Neuronal stem cell (in vitro differentiated cells): ENCODE measurements at regions not wholly inside any gene's neighbourhood (a gene's known extent, or its start where the extent isn't known, plus 50 kb on each side); places are given as distances from the start of the nearest gene placed in this dataset.

Source experiments
- DNase-seq: peaks from one replicate; pipeline ENCODE4 v3.0.0-alpha.2; 2013; ENCODE audit warnings: low spot score
- H2AFZ ChIP-seq: one replicate; pipeline ENCODE4 v1.6.1; 2013; ENCODE audit warnings: mild to moderate bottlenecking, low read length, inconsistent platforms
- H2AK5ac ChIP-seq: 2 replicates; pipeline ENCODE4 v1.6.1; 2013; ENCODE audit warnings: low read depth, mild to moderate bottlenecking, inconsistent platforms, low read length, moderate library complexity, mixed read lengths
- H2BK120ac ChIP-seq: 2 replicates; pipeline ENCODE4 v1.6.1; 2013; ENCODE audit warnings: low read depth, mild to moderate bottlenecking, inconsistent platforms, low read length, moderate library complexity, mixed read lengths
- H2BK12ac ChIP-seq: one replicate; pipeline ENCODE4 v1.6.1; 2013; ENCODE audit warnings: low read length, inconsistent platforms
- H2BK15ac ChIP-seq: 2 replicates; pipeline ENCODE4 v1.6.1; 2013; ENCODE audit warnings: mild to moderate bottlenecking, low read length, inconsistent platforms, mixed read lengths
- H2BK5ac ChIP-seq: one replicate; pipeline ENCODE4 v1.6.1; 2013; ENCODE audit warnings: inconsistent platforms, mild to moderate bottlenecking, low read length, moderate library complexity
- H3K14ac ChIP-seq: one replicate; pipeline ENCODE4 v1.6.1; 2013; ENCODE audit warnings: low read length, inconsistent platforms
- H3K18ac ChIP-seq: 2 replicates; pipeline ENCODE4 v1.6.1; 2013; ENCODE audit warnings: low read length, inconsistent platforms
- H3K23ac ChIP-seq: 2 replicates; pipeline ENCODE4 v1.6.1; 2013; ENCODE audit warnings: low read depth, mild to moderate bottlenecking, mixed read lengths, low read length, inconsistent platforms; ENCODE audit not compliant: poor library complexity
- H3K27ac ChIP-seq: replicated peaks from 3 replicates; pipeline ENCODE4 v1.5.1; 2013; ENCODE audit warnings: low read length, inconsistent platforms
- H3K27me3 ChIP-seq, 3 experiments: 2 replicates each; pipeline ENCODE4 v1.6.1; 2013; ENCODE audit warnings: low read length in 3 of 3, mild to moderate bottlenecking in 2 of 3, inconsistent platforms in 1 of 3, low read depth in 1 of 3, mixed read lengths in 1 of 3, moderate library complexity in 1 of 3; ENCODE audit not compliant: control insufficient read depth in 3 of 3, insufficient read depth in 3 of 3
- H3K36me3 ChIP-seq, 2 donors: replicated peaks in 1 of 2; 2 replicates each; pipeline ENCODE4 v1.6.1; 2013; ENCODE audit warnings: low read length in 2 of 2; ENCODE audit not compliant: control insufficient read depth in 2 of 2, insufficient read depth in 2 of 2
- H3K4ac ChIP-seq: 2 replicates; pipeline ENCODE4 v1.6.1; 2013; ENCODE audit warnings: inconsistent platforms, mild to moderate bottlenecking, low read length, moderate library complexity
- H3K4me1 ChIP-seq, 2 donors: 1 replicate in 1 of 2; 2 replicates in 1 of 2; pipeline ENCODE4 v1.6.1; 2013; ENCODE audit warnings: low read length in 2 of 2, low read depth in 1 of 2; ENCODE audit not compliant: control insufficient read depth in 2 of 2, insufficient read depth in 1 of 2
- H3K4me2 ChIP-seq: one replicate; pipeline ENCODE4 v1.6.1; 2013; ENCODE audit warnings: mild to moderate bottlenecking, low read length, inconsistent platforms; ENCODE audit not compliant: insufficient read depth, poor library complexity, severe bottlenecking
- H3K4me3 ChIP-seq, 2 donors: 2 replicates each; pipeline ENCODE4 v1.5.1; 2013; ENCODE audit warnings: low read length in 2 of 2, mild to moderate bottlenecking in 2 of 2, inconsistent platforms in 1 of 2, moderate library complexity in 1 of 2
- H3K79me1 ChIP-seq: one replicate; pipeline ENCODE4 v1.6.1; 2013; ENCODE audit warnings: low read depth, mild to moderate bottlenecking, inconsistent platforms, low read length, moderate library complexity
- H3K9ac ChIP-seq: one replicate; pipeline ENCODE4 v1.6.1; 2013; ENCODE audit warnings: mild to moderate bottlenecking, low read depth, low read length, inconsistent platforms; ENCODE audit not compliant: poor library complexity
- H3K9me3 ChIP-seq, 2 donors: replicated peaks in 1 of 2; 2 replicates each; pipeline versions ENCODE3 to v1.6.1; 2013; ENCODE audit warnings: low read length in 2 of 2, mild to moderate bottlenecking in 2 of 2, inconsistent platforms in 1 of 2, low read depth in 1 of 2, mixed read lengths in 1 of 2, moderate library complexity in 1 of 2; ENCODE audit not compliant: control insufficient read depth in 2 of 2, insufficient read depth in 1 of 2
- H4K8ac ChIP-seq: one replicate; pipeline ENCODE4 v1.6.1; 2013; ENCODE audit warnings: low read depth, mild to moderate bottlenecking, inconsistent platforms, low read length, moderate library complexity
- H4K91ac ChIP-seq: one replicate; pipeline ENCODE4 v1.6.1; 2013; ENCODE audit warnings: low read length, low read depth, mild to moderate bottlenecking, inconsistent platforms; ENCODE audit not compliant: poor library complexity
- WGBS, 2 donors: extraction: QIAGEN DNeasy Blood & Tissue Kit; methylation state at CpG; one replicate each; pipeline ENCODE4 v1.1.7; 2013; ENCODE audit warnings: missing lambda C conversion rate in 2 of 2, mixed read lengths in 1 of 2; ENCODE audit not compliant: insufficient read length in 2 of 2, insufficient replicate concordance in 1 of 2; ENCODE audit errors: extremely low coverage in 2 of 2; 5-methylcytosine and 5-hydroxymethylcytosine counted together

DNA sequence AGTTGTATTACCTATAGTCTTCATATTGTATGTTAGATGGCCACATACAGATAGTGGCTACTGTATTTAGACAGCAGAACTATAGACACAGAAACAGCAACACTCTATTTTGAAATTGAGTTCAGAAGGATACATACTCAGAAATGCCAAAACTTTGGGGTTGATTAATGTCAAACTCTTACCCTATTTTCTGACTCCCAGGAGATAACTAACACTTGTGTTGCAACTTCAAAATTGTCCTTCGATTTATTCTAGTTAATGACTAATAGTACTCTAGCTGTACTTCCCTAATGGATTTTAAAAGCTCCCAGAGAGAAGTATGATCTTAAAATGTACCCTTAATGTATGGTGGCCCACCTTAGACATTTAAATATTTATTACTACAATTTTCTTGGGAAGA, 229.9 kb upstream of the UGT8 start:
- H3K4me1 ChIP-seq: no peaks in the 10 kb centered on the region
- H3K4ac ChIP-seq: no peak overlapping the region
- no peak overlapping the region for H2BK120ac ChIP-seq
- H2AK5ac ChIP-seq: no peak overlapping the region
- no peak overlapping the region for H2BK15ac ChIP-seq
- no CpG with 5 or more reads among the region's 1 CpG for whole genome bisulfite sequencing, 2 donors
- H4K91ac ChIP-seq: no peak overlapping the region
- H2BK5ac ChIP-seq: no peak overlapping the region
- H3K79me1 ChIP-seq: no peaks in the 10 kb centered on the region
- no peaks in the 10 kb centered on the region for H3K9me3 ChIP-seq
- H3K36me3 ChIP-seq: no peaks in the 10 kb centered on the region
- no peak overlapping the region for H2BK12ac ChIP-seq
- no peak overlapping the region for H3K14ac ChIP-seq
- no peak overlapping the region for H3K23ac ChIP-seq
- no peak overlapping the region for H2AFZ ChIP-seq
- no peaks in the 10 kb centered on the region for H3K27me3 ChIP-seq
- no peak overlapping the region for H3K27ac ChIP-seq
- no peak overlapping the region for H3K18ac ChIP-seq
- H4K8ac ChIP-seq: no peak overlapping the region
- H3K9ac ChIP-seq: no peak overlapping the region
- no peak for DNase-seq
- no peak overlapping the region for H3K4me2 ChIP-seq
- H3K4me3 ChIP-seq: no peak overlapping the region

DNA sequence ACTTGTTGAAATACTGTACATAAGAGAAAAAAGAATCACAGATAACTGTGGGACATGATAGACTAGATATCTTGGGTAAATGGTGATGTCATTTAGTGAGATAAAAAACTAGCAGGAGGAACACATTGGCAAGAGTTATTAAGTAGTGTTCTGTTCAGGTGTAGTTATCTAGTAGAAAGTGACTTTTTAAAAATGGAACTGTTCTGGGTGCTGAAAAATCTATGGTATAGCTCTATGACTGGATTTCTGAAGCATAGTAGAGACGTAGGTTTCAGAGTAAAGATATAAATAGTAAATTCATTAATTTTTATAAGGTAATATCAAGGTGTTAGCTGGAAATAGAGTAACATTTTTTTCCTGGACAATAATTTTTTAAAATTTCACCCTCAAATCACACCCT, 225.1 kb upstream of the UGT8 start:
- H3K23ac ChIP-seq: no peak overlapping the region
- H3K14ac ChIP-seq: no peak overlapping the region
- H3K4me2 ChIP-seq: no peak overlapping the region
- no peak overlapping the region for H3K27ac ChIP-seq
- WGBS, 2 donors: no CpG with 5 or more reads among the region's 1 CpG
- H3K79me1 ChIP-seq: no peaks in the 10 kb centered on the region
- no peak overlapping the region for H4K91ac ChIP-seq
- H4K8ac ChIP-seq: no peak overlapping the region
- no peak overlapping the region for H3K9ac ChIP-seq
- no peak overlapping the region for H2BK5ac ChIP-seq
- no peaks in the 10 kb centered on the region for H3K4me1 ChIP-seq
- no peak overlapping the region for H2AK5ac ChIP-seq
- H2AFZ ChIP-seq: no peak overlapping the region
- no peak overlapping the region for H2BK15ac ChIP-seq
- no peak overlapping the region for H3K4me3 ChIP-seq
- no peak overlapping the region for H2BK120ac ChIP-seq
- no peaks in the 10 kb centered on the region for H3K36me3 ChIP-seq
- H3K27me3 ChIP-seq: no peaks in the 10 kb centered on the region
- H2BK12ac ChIP-seq: no peak overlapping the region
- DNase-seq: no peak
- H3K4ac ChIP-seq: no peak overlapping the region
- no peak overlapping the region for H3K18ac ChIP-seq
- H3K9me3 ChIP-seq: no peaks in the 10 kb centered on the region

DNA sequence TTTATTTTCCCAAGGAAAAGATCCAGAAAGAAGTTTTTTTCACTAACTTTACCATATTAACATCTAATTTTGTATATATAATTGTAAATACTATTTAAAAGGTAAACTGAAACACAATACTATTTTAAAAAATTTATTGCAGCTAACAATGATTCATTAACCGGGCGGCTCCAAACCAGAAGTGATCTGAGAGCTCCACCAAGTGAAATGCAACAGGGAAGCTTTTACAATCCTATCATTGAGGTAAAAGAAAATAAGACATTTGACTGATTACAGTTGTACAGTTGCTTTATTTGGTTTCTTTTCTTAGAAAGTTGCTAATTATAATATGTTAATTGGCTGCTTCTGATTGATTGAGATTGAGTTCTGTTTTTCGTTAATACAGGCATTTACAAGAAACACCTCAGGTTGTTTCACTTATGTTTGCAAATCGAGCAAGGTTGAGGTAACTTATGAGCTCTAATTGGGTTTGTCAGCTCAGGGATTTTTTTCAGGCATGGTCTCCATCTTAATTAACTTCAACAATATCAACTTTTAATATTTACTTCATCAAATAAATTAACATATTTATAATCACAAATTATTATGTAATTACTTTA, 220.2 kb upstream of the UGT8 start:
- Histone ChIP-seq H4K8ac (no peak overlapping the region), H4K91ac (no peak overlapping the region)
- DNase-seq: no peak

DNA sequence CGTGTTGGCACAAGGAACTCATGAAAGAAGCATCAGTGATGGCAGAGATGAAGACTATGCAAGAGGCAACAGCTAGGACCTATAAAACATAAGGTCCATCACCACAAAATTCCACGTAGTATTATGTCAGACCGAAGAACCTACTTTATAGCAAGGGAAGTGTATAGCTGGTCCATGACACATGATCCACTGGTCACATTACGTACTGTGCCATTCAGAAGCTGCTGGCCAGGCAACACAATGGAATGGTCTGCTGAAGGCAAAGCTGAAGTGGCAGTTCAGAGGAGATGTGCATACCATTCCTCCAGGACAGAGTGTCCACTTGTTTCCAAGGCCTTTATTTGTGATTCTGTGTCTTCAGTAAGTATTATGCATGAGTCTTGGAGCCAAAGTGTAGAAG, 215.5 kb upstream of the UGT8 start:
- no peak overlapping the region for H3K14ac ChIP-seq
- no CpG with 5 or more reads among the region's 4 CpGs for WGBS, 2 donors
- H3K27ac ChIP-seq: no peak overlapping the region
- no peaks in the 10 kb centered on the region for H3K9me3 ChIP-seq
- no peak overlapping the region for H3K23ac ChIP-seq
- H4K91ac ChIP-seq: no peak overlapping the region
- no peak overlapping the region for H3K4me3 ChIP-seq
- H2BK12ac ChIP-seq: no peak overlapping the region
- H2AK5ac ChIP-seq: no peak overlapping the region
- no peak overlapping the region for H2AFZ ChIP-seq
- no peak overlapping the region for H3K18ac ChIP-seq
- H2BK5ac ChIP-seq: no peak overlapping the region
- no peak overlapping the region for H3K4me2 ChIP-seq
- no peak overlapping the region for H2BK120ac ChIP-seq
- no peaks in the 10 kb centered on the region for H3K27me3 ChIP-seq
- H3K4me1 ChIP-seq: peaks cover 0 to 2% of the 10 kb centered on the region in 2 donors
- H3K4ac ChIP-seq: no peak overlapping the region
- H3K9ac ChIP-seq: no peak overlapping the region
- no peak for DNase-seq
- no peaks in the 10 kb centered on the region for H3K79me1 ChIP-seq
- no peak overlapping the region for H4K8ac ChIP-seq
- H2BK15ac ChIP-seq: no peak overlapping the region
- no peaks in the 10 kb centered on the region for H3K36me3 ChIP-seq

More for the DNA sequence above, 220.2 kb upstream of the UGT8 start:
- Histone ChIP-seq H3K9me3 (no peaks in the 10 kb centered on the region), H2AK5ac (no peak overlapping the region), H3K14ac (no peak overlapping the region), H3K27me3 (no peaks in the 10 kb centered on the region), H2BK120ac (no peak overlapping the region), H3K23ac (no peak overlapping the region), H3K4me2 (no peak overlapping the region), H2BK5ac (no peak overlapping the region), H2AFZ (no peak overlapping the region), H3K79me1 (no peaks in the 10 kb centered on the region), H3K4me1 (peaks cover 0 to 2% of the 10 kb centered on the region in 2 donors), H3K9ac (no peak overlapping the region), H2BK12ac (no peak overlapping the region), H3K36me3 (no peaks in the 10 kb centered on the region), H3K4me3 (no peak overlapping the region), H3K27ac (no peak overlapping the region), H3K4ac (no peak overlapping the region), H2BK15ac (no peak overlapping the region), H3K18ac (no peak overlapping the region)
- no CpG with 5 or more reads among the region's 4 CpGs for WGBS, 2 donors
